ENCODE measurements at regions not wholly inside any gene's neighbourhood (a gene's known extent, or its start where the extent isn't known, plus 50 kb on each side); places are given as distances from the start of the nearest gene placed in this dataset.
"Not testable (repeated sequence)": the region's sequence is repeated elsewhere in the genome, so short reads cannot be mapped to it uniquely, and the experiment has no call there.

DNA sequence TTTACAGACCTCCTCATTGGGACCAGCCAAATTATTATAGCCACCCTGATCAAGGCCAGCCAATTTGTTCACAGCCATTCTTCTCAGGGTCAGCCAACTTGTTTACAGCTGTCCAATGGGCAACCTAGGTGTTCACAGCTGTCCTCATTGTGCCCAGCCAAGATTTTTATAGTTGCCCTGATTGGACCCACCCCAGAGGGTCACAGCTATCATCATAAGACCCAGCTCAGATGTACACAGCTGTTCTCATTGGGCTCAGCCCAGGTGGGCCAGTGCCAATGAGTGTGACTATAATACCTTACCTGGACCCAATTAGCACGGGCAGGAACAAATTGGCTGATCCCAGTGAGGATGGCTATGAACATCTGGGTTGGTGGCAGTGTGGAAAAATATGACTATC lies 1151.8 kb downstream of the UQCRFS1 start:
- H3K36me3 ChIP-seq (ENCODE audit: control insufficient read depth in 1 of 2, insufficient read depth in 2 of 2, low read length in 2 of 2), result no peaks in the 10 kb centered on the region
- peaks cover 29 to 34% of the 10 kb centered on the region in 2 donors for H3K9me3 ChIP-seq (ENCODE audit: control insufficient read depth in 1 of 2, low read length in 2 of 2)
- no peaks in the 10 kb centered on the region for H3K4me1 ChIP-seq (ENCODE audit: control insufficient read depth in 1 of 2, insufficient read depth in 2 of 2, low read length in 2 of 2)
- no peak overlapping the region for H3K9ac ChIP-seq (ENCODE audit: low read depth in 1 of 2, low read length in 2 of 2)
- no peak overlapping the region for H3K4me3 ChIP-seq (ENCODE audit: low read depth in 1 of 2, low read length in 2 of 2)
- H3K27ac ChIP-seq (ENCODE audit: low read depth, low read length), result no peak overlapping the region
- no peaks in the 10 kb centered on the region for H3K27me3 ChIP-seq (ENCODE audit: control insufficient read depth in 1 of 2, insufficient read depth in 2 of 2, low read length in 2 of 2)

GRCh38 chr19:28057026-28057425 lies 1155.9 kb downstream of the UQCRFS1 start:
- not testable (repeated sequence) for H3K9ac ChIP-seq (ENCODE audit: low read depth in 1 of 2, low read length in 2 of 2); H3K27ac ChIP-seq (ENCODE audit: low read depth, low read length); H3K4me3 ChIP-seq (ENCODE audit: low read depth in 1 of 2, low read length in 2 of 2); H3K4me1 ChIP-seq (ENCODE audit: control insufficient read depth in 1 of 2, insufficient read depth in 2 of 2, low read length in 2 of 2); H3K36me3 ChIP-seq (ENCODE audit: control insufficient read depth in 1 of 2, insufficient read depth in 2 of 2, low read length in 2 of 2); H3K27me3 ChIP-seq (ENCODE audit: control insufficient read depth in 1 of 2, insufficient read depth in 2 of 2, low read length in 2 of 2)
- peaks cover 24% of the 10 kb centered on the region in 2 donors for H3K9me3 ChIP-seq (ENCODE audit: control insufficient read depth in 1 of 2, low read length in 2 of 2)

- Histone ChIP-seq H3K27me3 (ENCODE audit: control insufficient read depth in 1 of 2, insufficient read depth in 2 of 2, low read length in 2 of 2) (no peaks in the 10 kb centered on the region), H3K36me3 (ENCODE audit: control insufficient read depth in 1 of 2, insufficient read depth in 2 of 2, low read length in 2 of 2) (no peaks in the 10 kb centered on the region), H3K27ac (ENCODE audit: low read depth, low read length) (no peak overlapping the region), H3K4me3 (ENCODE audit: low read depth in 1 of 2, low read length in 2 of 2) (no peak overlapping the region), H3K9ac (ENCODE audit: low read depth in 1 of 2, low read length in 2 of 2) (no peak overlapping the region), H3K9me3 (ENCODE audit: control insufficient read depth in 1 of 2, low read length in 2 of 2) (peaks cover 40 to 41% of the 10 kb centered on the region in 2 donors), H3K4me1 (ENCODE audit: control insufficient read depth in 1 of 2, insufficient read depth in 2 of 2, low read length in 2 of 2) (no peaks in the 10 kb centered on the region)
Observed at GRCh38 chr19:28051047-28051446, 1161.9 kb downstream of the UQCRFS1 start.

DNA sequence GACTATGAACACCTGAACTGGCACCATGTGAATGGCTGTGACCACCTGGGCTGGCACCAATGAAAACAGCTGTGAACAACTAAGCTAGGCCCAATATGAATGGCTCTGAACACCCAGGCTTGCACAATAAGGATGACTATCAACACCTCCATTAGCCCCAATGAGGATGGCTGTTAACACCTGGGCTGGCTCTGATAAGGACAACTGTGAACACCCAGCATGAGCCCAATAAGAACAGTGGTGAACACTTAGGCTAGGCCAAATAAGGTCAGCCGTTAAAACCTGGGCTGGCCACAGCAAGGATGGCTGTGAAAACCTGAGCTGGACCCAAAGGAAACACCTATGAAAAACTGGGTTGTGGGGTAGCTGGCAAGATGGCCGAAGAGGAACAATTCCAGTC lies 1163.1 kb downstream of the UQCRFS1 start:
- H3K9ac ChIP-seq (ENCODE audit: low read depth in 1 of 2, low read length in 2 of 2), result no peak overlapping the region
- H3K4me3 ChIP-seq (ENCODE audit: low read depth in 1 of 2, low read length in 2 of 2), result no peak overlapping the region
- H3K27ac ChIP-seq (ENCODE audit: low read depth, low read length), result no peak overlapping the region
- H3K36me3 ChIP-seq (ENCODE audit: control insufficient read depth in 1 of 2, insufficient read depth in 2 of 2, low read length in 2 of 2), result no peaks in the 10 kb centered on the region
- H3K4me1 ChIP-seq (ENCODE audit: control insufficient read depth in 1 of 2, insufficient read depth in 2 of 2, low read length in 2 of 2), result no peaks in the 10 kb centered on the region
- H3K9me3 ChIP-seq (ENCODE audit: control insufficient read depth in 1 of 2, low read length in 2 of 2), result peaks cover 46 to 51% of the 10 kb centered on the region in 2 donors
- H3K27me3 ChIP-seq (ENCODE audit: control insufficient read depth in 1 of 2, insufficient read depth in 2 of 2, low read length in 2 of 2), result no peaks in the 10 kb centered on the region

- H3K9me3 ChIP-seq (ENCODE audit: control insufficient read depth in 1 of 2, low read length in 2 of 2), result peaks cover 46 to 61% of the 10 kb centered on the region in 2 donors
- H3K9ac ChIP-seq (ENCODE audit: low read depth in 1 of 2, low read length in 2 of 2), result no peak overlapping the region
- H3K36me3 ChIP-seq (ENCODE audit: control insufficient read depth in 1 of 2, insufficient read depth in 2 of 2, low read length in 2 of 2), result no peaks in the 10 kb centered on the region
- no peaks in the 10 kb centered on the region for H3K27me3 ChIP-seq (ENCODE audit: control insufficient read depth in 1 of 2, insufficient read depth in 2 of 2, low read length in 2 of 2)
- no peak overlapping the region for H3K27ac ChIP-seq (ENCODE audit: low read depth, low read length)
- H3K4me3 ChIP-seq (ENCODE audit: low read depth in 1 of 2, low read length in 2 of 2), result no peak overlapping the region
- no peaks in the 10 kb centered on the region for H3K4me1 ChIP-seq (ENCODE audit: control insufficient read depth in 1 of 2, insufficient read depth in 2 of 2, low read length in 2 of 2)
Observed at GRCh38 chr19:28046932-28047331, 1166.0 kb downstream of the UQCRFS1 start.

GRCh38 chr19:28045621-28046020 lies 1167.3 kb downstream of the UQCRFS1 start:
- H3K4me3 ChIP-seq (ENCODE audit: low read depth in 1 of 2, low read length in 2 of 2), result no peak overlapping the region
- H3K4me1 ChIP-seq (ENCODE audit: control insufficient read depth in 1 of 2, insufficient read depth in 2 of 2, low read length in 2 of 2), result no peaks in the 10 kb centered on the region
- H3K9me3 ChIP-seq (ENCODE audit: control insufficient read depth in 1 of 2, low read length in 2 of 2), result peaks cover 51 to 55% of the 10 kb centered on the region in 2 donors
- no peak overlapping the region for H3K27ac ChIP-seq (ENCODE audit: low read depth, low read length)
- no peak overlapping the region for H3K9ac ChIP-seq (ENCODE audit: low read depth in 1 of 2, low read length in 2 of 2)
- H3K27me3 ChIP-seq (ENCODE audit: control insufficient read depth in 1 of 2, insufficient read depth in 2 of 2, low read length in 2 of 2), result no peaks in the 10 kb centered on the region
- H3K36me3 ChIP-seq (ENCODE audit: control insufficient read depth in 1 of 2, insufficient read depth in 2 of 2, low read length in 2 of 2), result no peaks in the 10 kb centered on the region

DNA sequence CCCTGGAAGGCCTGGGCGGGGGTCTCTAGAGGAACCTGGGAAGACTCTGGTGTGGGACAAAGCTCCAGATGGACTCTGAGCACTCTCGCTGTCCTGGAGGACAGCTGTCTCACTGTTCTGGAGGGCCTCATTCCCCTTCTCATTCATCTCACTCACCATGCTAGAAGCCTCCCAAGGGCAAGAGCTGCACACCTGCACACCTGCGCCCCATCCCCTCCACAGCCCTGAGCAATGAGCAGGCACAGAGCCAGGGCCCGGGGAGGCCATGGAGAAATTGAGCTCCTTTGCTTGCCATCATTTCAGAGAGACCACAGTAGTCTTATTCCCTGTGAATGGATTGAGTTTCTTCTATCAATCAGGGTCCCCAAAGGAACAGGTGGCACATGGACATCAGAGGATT lies 1168.5 kb downstream of the UQCRFS1 start:
- Histone ChIP-seq H3K27ac (ENCODE audit: low read depth, low read length) (no peak overlapping the region), H3K27me3 (ENCODE audit: control insufficient read depth in 1 of 2, insufficient read depth in 2 of 2, low read length in 2 of 2) (no peaks in the 10 kb centered on the region), H3K36me3 (ENCODE audit: control insufficient read depth in 1 of 2, insufficient read depth in 2 of 2, low read length in 2 of 2) (no peaks in the 10 kb centered on the region), H3K9ac (ENCODE audit: low read depth in 1 of 2, low read length in 2 of 2) (no peak overlapping the region), H3K4me3 (ENCODE audit: low read depth in 1 of 2, low read length in 2 of 2) (no peak overlapping the region), H3K9me3 (ENCODE audit: control insufficient read depth in 1 of 2, low read length in 2 of 2) (peaks cover 46 to 47% of the 10 kb centered on the region in 2 donors), H3K4me1 (ENCODE audit: control insufficient read depth in 1 of 2, insufficient read depth in 2 of 2, low read length in 2 of 2) (no peaks in the 10 kb centered on the region)

DNA sequence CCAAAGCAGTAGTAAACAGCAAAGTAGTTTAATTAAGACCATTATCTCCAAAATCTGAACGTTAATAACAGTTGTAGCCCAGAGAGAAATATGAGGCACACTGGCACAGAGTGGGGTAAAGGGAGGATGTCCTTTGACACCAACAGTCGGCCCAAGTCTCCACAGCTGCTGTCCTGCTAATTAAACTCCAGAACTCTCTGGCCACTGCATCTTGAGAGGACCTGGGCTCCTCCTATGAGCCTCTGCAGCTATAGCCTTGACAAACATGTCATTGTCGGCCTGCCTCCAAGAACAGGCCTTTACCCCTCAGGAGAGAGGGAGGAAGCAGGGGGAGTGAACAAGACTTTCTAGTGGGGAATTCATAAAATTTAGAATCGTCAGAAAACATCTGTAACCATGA lies 1170.4 kb downstream of the UQCRFS1 start:
- peaks cover 36 to 40% of the 10 kb centered on the region in 2 donors for H3K9me3 ChIP-seq (ENCODE audit: control insufficient read depth in 1 of 2, low read length in 2 of 2)
- H3K9ac ChIP-seq (ENCODE audit: low read depth in 1 of 2, low read length in 2 of 2), result no peak overlapping the region
- H3K4me3 ChIP-seq (ENCODE audit: low read depth in 1 of 2, low read length in 2 of 2), result no peak overlapping the region
- no peaks in the 10 kb centered on the region for H3K36me3 ChIP-seq (ENCODE audit: control insufficient read depth in 1 of 2, insufficient read depth in 2 of 2, low read length in 2 of 2)
- H3K27me3 ChIP-seq (ENCODE audit: control insufficient read depth in 1 of 2, insufficient read depth in 2 of 2, low read length in 2 of 2), result no peaks in the 10 kb centered on the region
- no peak overlapping the region for H3K27ac ChIP-seq (ENCODE audit: low read depth, low read length)
- no peaks in the 10 kb centered on the region for H3K4me1 ChIP-seq (ENCODE audit: control insufficient read depth in 1 of 2, insufficient read depth in 2 of 2, low read length in 2 of 2)

DNA sequence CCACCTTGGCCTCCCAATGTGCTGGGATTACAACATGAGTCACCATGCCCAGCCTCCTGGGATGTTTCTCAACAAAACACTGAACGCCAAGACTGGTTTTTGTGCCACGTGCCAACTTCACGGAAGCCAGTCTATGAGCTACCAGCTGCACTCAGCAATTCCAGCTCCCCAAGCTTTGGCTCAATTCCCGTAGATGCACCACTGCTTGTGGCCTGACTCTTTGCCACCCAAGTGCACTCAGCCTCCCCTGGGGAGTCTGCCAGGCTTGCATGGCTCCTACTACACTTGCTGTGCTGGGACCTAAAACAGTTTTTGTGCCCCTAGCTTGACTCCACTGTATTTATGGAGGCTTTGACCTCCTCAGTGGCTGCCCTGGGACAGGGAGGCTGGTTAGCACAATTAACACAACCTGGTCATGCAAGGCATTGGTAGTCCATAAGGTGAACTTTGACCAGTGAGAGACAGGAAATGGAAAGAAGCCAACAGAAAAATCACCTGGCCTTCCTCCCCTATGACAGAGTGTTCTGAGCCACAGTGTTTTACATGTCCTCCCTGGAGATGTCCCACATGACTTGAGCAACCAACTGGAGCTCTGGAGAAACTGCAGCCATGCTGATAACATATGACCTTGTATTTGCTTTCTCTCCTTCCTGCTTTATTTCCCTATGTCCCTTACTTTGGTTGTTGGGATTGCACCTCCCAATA lies 1173.1 kb downstream of the UQCRFS1 start:
- Histone ChIP-seq H3K27ac (ENCODE audit: low read depth, low read length) (no peak overlapping the region), H3K27me3 (ENCODE audit: control insufficient read depth in 1 of 2, insufficient read depth in 2 of 2, low read length in 2 of 2) (no peaks in the 10 kb centered on the region), H3K4me1 (ENCODE audit: control insufficient read depth in 1 of 2, insufficient read depth in 2 of 2, low read length in 2 of 2) (no peaks in the 10 kb centered on the region), H3K4me3 (ENCODE audit: low read depth in 1 of 2, low read length in 2 of 2) (no peak overlapping the region), H3K36me3 (ENCODE audit: control insufficient read depth in 1 of 2, insufficient read depth in 2 of 2, low read length in 2 of 2) (no peaks in the 10 kb centered on the region), H3K9me3 (ENCODE audit: control insufficient read depth in 1 of 2, low read length in 2 of 2) (peaks cover 16 to 17% of the 10 kb centered on the region in 2 donors), H3K9ac (ENCODE audit: low read depth in 1 of 2, low read length in 2 of 2) (no peak overlapping the region)

DNA sequence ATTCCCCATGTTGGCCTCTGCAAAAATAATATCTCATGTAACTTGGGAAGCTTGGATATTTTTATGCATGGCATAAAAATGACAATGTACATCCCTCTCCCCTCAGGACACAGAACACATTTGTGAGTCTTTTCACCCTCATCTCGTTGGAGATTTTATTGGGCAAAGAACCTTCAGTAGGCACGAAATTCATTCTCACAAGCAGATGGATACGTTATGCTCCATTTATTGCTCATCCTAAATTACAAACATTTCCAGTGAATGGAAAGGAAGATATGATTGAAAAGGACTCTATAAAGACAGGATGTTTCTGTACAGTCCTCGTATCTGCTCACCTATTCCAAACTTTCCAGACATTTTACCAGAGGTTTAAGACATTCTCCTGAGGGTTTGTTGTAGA lies 1175.8 kb downstream of the UQCRFS1 start:
- no peaks in the 10 kb centered on the region for H3K4me1 ChIP-seq (ENCODE audit: control insufficient read depth in 1 of 2, insufficient read depth in 2 of 2, low read length in 2 of 2)
- no peak overlapping the region for H3K9ac ChIP-seq (ENCODE audit: low read depth in 1 of 2, low read length in 2 of 2)
- H3K27me3 ChIP-seq (ENCODE audit: control insufficient read depth in 1 of 2, insufficient read depth in 2 of 2, low read length in 2 of 2), result no peaks in the 10 kb centered on the region
- no peak overlapping the region for H3K27ac ChIP-seq (ENCODE audit: low read depth, low read length)
- no peak overlapping the region for H3K4me3 ChIP-seq (ENCODE audit: low read depth in 1 of 2, low read length in 2 of 2)
- H3K36me3 ChIP-seq (ENCODE audit: control insufficient read depth in 1 of 2, insufficient read depth in 2 of 2, low read length in 2 of 2), result no peaks in the 10 kb centered on the region
- H3K9me3 ChIP-seq (ENCODE audit: control insufficient read depth in 1 of 2, low read length in 2 of 2), result peaks cover 14 to 17% of the 10 kb centered on the region in 2 donors
